ENCODE measurements at regions not wholly inside any gene's neighbourhood (a gene's known extent, or its start where the extent isn't known, plus 50 kb on each side); places are given as distances from the start of the nearest gene placed in this dataset.
"Not testable (repeated sequence)": the region's sequence is repeated elsewhere in the genome, so short reads cannot be mapped to it uniquely, and the experiment has no call there.

GRCh38 chr12:60758224-60758623 lies 1162.4 kb downstream of the SLC16A7 start:
- Mint-ChIP-seq H3K4me1 (no peaks in the 10 kb centered on the region), H3K4me3 (no peak overlapping the region), H3K27me3 (ENCODE audit: low read depth) (no peaks in the 10 kb centered on the region), H3K36me3 (no peaks in the 10 kb centered on the region), H3K27ac (no peak overlapping the region), H3K9me3 (peaks cover 6% of the 10 kb centered on the region)
- no peak for DNase-seq (ENCODE audit: low spot score in 2 of 2, unreplicated experiment in 2 of 2)
- TF ChIP-seq CTCF (IDR thresholded peaks at IDR 0.05; ENCODE audit: unreplicated experiment): no peak

GRCh38 chr12:60760965-60761364 lies 1165.1 kb downstream of the SLC16A7 start:
- TF ChIP-seq CTCF (IDR thresholded peaks at IDR 0.05; ENCODE audit: unreplicated experiment): no peak
- H3K27me3 Mint-ChIP-seq (ENCODE audit: low read depth): no peaks in the 10 kb centered on the region
- no peak overlapping the region for H3K27ac Mint-ChIP-seq
- H3K4me3 Mint-ChIP-seq: no peak overlapping the region
- DNase-seq (ENCODE audit: low spot score in 2 of 2, unreplicated experiment in 2 of 2): no peak
- H3K4me1 Mint-ChIP-seq: no peaks in the 10 kb centered on the region
- H3K9me3 Mint-ChIP-seq: peaks cover 8% of the 10 kb centered on the region
- H3K36me3 Mint-ChIP-seq: no peaks in the 10 kb centered on the region

GRCh38 chr12:60801166-60801565 lies 1205.3 kb downstream of the SLC16A7 start:
- H3K36me3 Mint-ChIP-seq; H3K27me3 Mint-ChIP-seq (ENCODE audit: low read depth); H3K27ac Mint-ChIP-seq; H3K4me1 Mint-ChIP-seq; H3K4me3 Mint-ChIP-seq; DNase-seq (ENCODE audit: low spot score in 2 of 2, unreplicated experiment in 2 of 2): not testable (repeated sequence)
- peaks cover 11% of the 10 kb centered on the region for H3K9me3 Mint-ChIP-seq

GRCh38 chr12:60803147-60803546 lies 1207.3 kb downstream of the SLC16A7 start:
- Mint-ChIP-seq H3K4me3 (no peak overlapping the region), H3K27ac (no peak overlapping the region), H3K27me3 (ENCODE audit: low read depth) (no peaks in the 10 kb centered on the region), H3K4me1 (no peaks in the 10 kb centered on the region), H3K9me3 (peaks cover 15% of the 10 kb centered on the region), H3K36me3 (no peaks in the 10 kb centered on the region)
- DNase-seq (ENCODE audit: low spot score in 2 of 2, unreplicated experiment in 2 of 2): no peak
- no peak for TF ChIP-seq CTCF (IDR thresholded peaks at IDR 0.05; ENCODE audit: unreplicated experiment)

GRCh38 chr12:60805364-60805763 lies 1209.5 kb downstream of the SLC16A7 start:
- Mint-ChIP-seq H3K9me3 (peaks cover 14% of the 10 kb centered on the region), H3K27me3 (ENCODE audit: low read depth) (no peaks in the 10 kb centered on the region), H3K36me3 (no peaks in the 10 kb centered on the region), H3K4me3 (no peak overlapping the region), H3K4me1 (no peaks in the 10 kb centered on the region), H3K27ac (no peak overlapping the region)
- no peak for TF ChIP-seq CTCF (IDR thresholded peaks at IDR 0.05; ENCODE audit: unreplicated experiment)
- no peak for DNase-seq (ENCODE audit: low spot score in 2 of 2, unreplicated experiment in 2 of 2)

- no peak for DNase-seq (ENCODE audit: low spot score in 2 of 2, unreplicated experiment in 2 of 2)
- TF ChIP-seq CTCF (IDR thresholded peaks at IDR 0.05; ENCODE audit: unreplicated experiment): no peak
- Mint-ChIP-seq H3K27me3 (ENCODE audit: low read depth) (no peaks in the 10 kb centered on the region), H3K4me3 (no peak overlapping the region), H3K27ac (no peak overlapping the region), H3K9me3 (peaks cover 21% of the 10 kb centered on the region), H3K36me3 (no peaks in the 10 kb centered on the region), H3K4me1 (no peaks in the 10 kb centered on the region)
Observed at GRCh38 chr12:60819794-60820193, 1224.0 kb downstream of the SLC16A7 start.
